ENCODE measurements at regions not wholly inside any gene's neighbourhood (a gene's known extent, or its start where the extent isn't known, plus 50 kb on each side); places are given as distances from the start of the nearest gene placed in this dataset.
"Not testable (repeated sequence)": the region's sequence is repeated elsewhere in the genome, so short reads cannot be mapped to it uniquely, and the experiment has no call there.

- DNase-seq (ENCODE audit: insufficient read length, low spot score): no peak
- FAIRE-seq: no peak
- TF ChIP-seq SPI1 (IDR thresholded peaks at IDR 0.05; ENCODE audit: low read depth, low read length): no peak
- no peak for TF ChIP-seq PAX5 (IDR thresholded peaks at IDR 0.05; ENCODE audit: insufficient read depth, low read length, severe bottlenecking)
- TF ChIP-seq POLR2A (IDR thresholded peaks at IDR 0.05; ENCODE audit: low read depth, low read length): no peak
- no peak for TF ChIP-seq TAF1 (IDR thresholded peaks at IDR 0.05; ENCODE audit: low read depth, low read length)
- no peak for TF ChIP-seq POU2F2 (IDR thresholded peaks at IDR 0.05; ENCODE audit: low read depth, low read length)
- no peak for TF ChIP-seq POLR2AphosphoS5 (IDR thresholded peaks at IDR 0.05; ENCODE audit: low read depth, low read length)
These were observed 151.7 kb upstream of the IGFBP3 start for GRCh38 chr7:46072722-46073121.

- TF ChIP-seq TAF1 (IDR thresholded peaks at IDR 0.05; ENCODE audit: low read depth, low read length) (no peak), POLR2A (IDR thresholded peaks at IDR 0.05; ENCODE audit: low read depth, low read length) (no peak), POU2F2 (IDR thresholded peaks at IDR 0.05; ENCODE audit: low read depth, low read length) (no peak), PAX5 (IDR thresholded peaks at IDR 0.05; ENCODE audit: insufficient read depth, low read length, severe bottlenecking) (no peak), SPI1 (IDR thresholded peaks at IDR 0.05; ENCODE audit: low read depth, low read length) (no peak), POLR2AphosphoS5 (IDR thresholded peaks at IDR 0.05; ENCODE audit: low read depth, low read length) (no peak)
- no peak for FAIRE-seq
- no peak for DNase-seq (ENCODE audit: insufficient read length, low spot score)
These were observed 150.5 kb upstream of the IGFBP3 start for GRCh38 chr7:46071601-46072000.

- DNase-seq (ENCODE audit: insufficient read length, low spot score) (no peak), FAIRE-seq (no peak)
- TF ChIP-seq POLR2A (IDR thresholded peaks at IDR 0.05; ENCODE audit: low read depth, low read length) (no peak), POU2F2 (IDR thresholded peaks at IDR 0.05; ENCODE audit: low read depth, low read length) (no peak), TAF1 (IDR thresholded peaks at IDR 0.05; ENCODE audit: low read depth, low read length) (no peak)
These were observed 150.0 kb upstream of the IGFBP3 start for GRCh38 chr7:46071076-46071475.

DNA sequence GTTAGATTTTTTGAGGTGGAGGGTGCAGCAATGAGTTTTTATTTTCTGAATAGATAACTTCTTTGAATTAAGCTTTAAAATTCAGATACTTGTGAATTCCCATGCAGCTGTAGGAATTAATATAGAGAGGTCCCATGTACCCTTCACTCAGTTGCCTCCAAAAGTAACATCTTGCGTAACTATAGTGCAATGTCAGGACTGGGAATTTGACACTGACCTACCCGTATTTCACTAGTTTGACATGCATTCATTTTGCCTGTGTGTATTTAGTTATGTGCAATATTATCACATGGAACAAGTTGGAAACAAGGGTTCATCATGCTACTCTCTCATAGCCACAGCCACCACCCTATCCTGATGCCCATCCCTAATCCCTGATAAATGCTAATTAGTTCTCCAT, 147.1 kb upstream of the IGFBP3 start:
- TF ChIP-seq POU2F2 (IDR thresholded peaks at IDR 0.05; ENCODE audit: low read depth, low read length) (no peak), POLR2A (IDR thresholded peaks at IDR 0.05; ENCODE audit: low read depth, low read length) (no peak), SPI1 (IDR thresholded peaks at IDR 0.05; ENCODE audit: low read depth, low read length) (no peak), TAF1 (IDR thresholded peaks at IDR 0.05; ENCODE audit: low read depth, low read length) (no peak), PAX5 (IDR thresholded peaks at IDR 0.05; ENCODE audit: insufficient read depth, low read length, severe bottlenecking) (no peak), POLR2AphosphoS5 (IDR thresholded peaks at IDR 0.05; ENCODE audit: low read depth, low read length) (no peak)
- no peak for DNase-seq (ENCODE audit: insufficient read length, low spot score)
- no peak for FAIRE-seq

DNA sequence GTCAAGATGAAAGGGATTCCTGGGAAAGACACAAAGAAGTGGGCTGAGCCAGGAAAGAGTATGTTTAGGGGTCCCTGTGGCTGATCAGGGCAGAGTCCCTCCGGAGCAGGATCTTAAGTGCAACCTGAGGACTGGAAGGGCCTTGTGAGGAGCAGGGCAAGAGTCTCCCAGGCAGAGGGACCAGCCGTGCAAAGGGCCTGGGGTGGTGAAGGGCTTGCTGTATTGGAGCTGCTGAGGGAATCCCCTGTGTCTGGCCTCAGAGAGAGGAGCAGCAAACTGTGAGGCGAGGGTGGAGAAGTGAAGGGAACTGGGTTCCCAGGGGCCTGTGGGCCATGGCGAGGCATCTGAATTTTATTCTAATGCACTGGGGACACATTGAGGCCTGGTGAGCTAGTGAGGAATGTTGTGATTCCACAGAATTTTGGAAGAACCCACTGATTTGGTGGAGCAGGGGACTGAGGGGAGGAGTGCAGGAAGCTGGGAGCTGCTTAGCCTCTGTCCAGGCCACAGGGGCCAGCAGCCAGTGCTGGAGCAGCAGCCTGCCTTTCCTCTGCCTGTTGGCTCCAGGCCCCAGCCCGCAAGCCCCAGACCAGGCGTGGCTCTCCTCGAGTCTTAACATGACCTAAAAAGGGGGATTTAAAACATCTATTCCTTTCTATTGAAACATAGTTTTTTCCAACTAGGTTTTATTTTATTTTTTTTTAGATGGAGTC, 138.4 kb upstream of the IGFBP3 start:
- DNase-seq (ENCODE audit: insufficient read length, low spot score): no peak
- FAIRE-seq: no peak
- no peak for TF ChIP-seq POLR2AphosphoS5 (IDR thresholded peaks at IDR 0.05; ENCODE audit: low read depth, low read length)
- TF ChIP-seq SPI1 (IDR thresholded peaks at IDR 0.05; ENCODE audit: low read depth, low read length): no peak
- TF ChIP-seq PAX5 (IDR thresholded peaks at IDR 0.05; ENCODE audit: insufficient read depth, low read length, severe bottlenecking): no peak
- TF ChIP-seq POLR2A (IDR thresholded peaks at IDR 0.05; ENCODE audit: low read depth, low read length): no peak

DNA sequence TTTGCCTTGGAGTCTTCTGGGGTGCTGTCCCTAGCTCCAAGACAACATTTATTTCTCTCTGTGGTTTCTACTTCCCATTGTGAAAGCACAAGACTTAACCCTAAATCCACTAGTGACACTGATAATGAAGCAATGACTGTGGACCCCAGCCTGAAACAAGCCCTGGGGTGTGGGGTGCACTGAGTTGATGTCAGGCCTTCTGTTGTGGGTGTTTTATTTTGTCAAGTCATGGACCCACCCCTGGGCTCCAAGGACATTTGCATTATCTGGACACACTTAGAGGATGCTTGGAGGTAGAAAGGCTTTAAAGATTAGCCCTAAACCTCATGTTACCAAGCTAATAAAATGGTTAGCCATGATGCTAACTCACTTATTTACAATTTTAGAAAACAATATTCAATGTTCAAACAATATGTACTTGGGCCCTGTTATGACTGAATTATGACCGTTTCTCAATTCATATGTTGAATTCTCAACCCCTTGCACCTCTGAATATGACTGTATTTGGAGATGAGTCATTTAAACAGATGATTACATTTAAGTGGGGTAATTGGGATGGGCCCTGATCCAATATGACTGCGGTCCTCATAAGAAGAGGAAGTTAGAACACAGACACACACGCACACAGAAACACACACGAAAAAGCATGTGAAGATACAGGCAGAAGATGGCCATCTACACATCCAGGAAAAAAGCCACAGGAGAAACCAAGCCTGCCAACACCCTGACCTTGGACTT, 137.2 kb upstream of the IGFBP3 start:
- TF ChIP-seq PAX5 (IDR thresholded peaks at IDR 0.05; ENCODE audit: insufficient read depth, low read length, severe bottlenecking) (no peak), TAF1 (IDR thresholded peaks at IDR 0.05; ENCODE audit: low read depth, low read length) (no peak), POU2F2 (IDR thresholded peaks at IDR 0.05; ENCODE audit: low read depth, low read length) (no peak)
- FAIRE-seq: no peak

DNA sequence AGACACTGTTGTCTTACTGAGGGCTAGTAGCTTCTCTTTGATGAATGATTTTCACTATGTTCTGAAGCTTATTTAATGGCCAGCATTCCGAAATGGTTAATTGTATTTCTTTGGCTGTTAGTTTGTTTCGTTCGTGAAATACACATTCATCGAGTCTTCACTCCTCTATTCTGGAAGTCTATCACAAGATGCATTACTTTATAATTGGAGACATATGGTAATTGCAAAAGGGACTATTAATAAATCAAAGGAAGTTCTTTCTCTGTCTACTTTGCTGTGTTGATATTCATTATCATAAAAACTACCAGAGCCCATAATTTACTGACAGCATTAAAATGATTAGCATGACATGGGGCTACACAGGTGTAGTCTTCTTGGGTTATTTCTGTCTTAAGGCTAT, 133.8 kb upstream of the IGFBP3 start:
- no peak for TF ChIP-seq POU2F2 (IDR thresholded peaks at IDR 0.05; ENCODE audit: low read depth, low read length)
- no peak for TF ChIP-seq PAX5 (IDR thresholded peaks at IDR 0.05; ENCODE audit: insufficient read depth, low read length, severe bottlenecking)
- no peak for TF ChIP-seq POLR2AphosphoS5 (IDR thresholded peaks at IDR 0.05; ENCODE audit: low read depth, low read length)
- no peak for TF ChIP-seq SPI1 (IDR thresholded peaks at IDR 0.05; ENCODE audit: low read depth, low read length)
- TF ChIP-seq POLR2A (IDR thresholded peaks at IDR 0.05; ENCODE audit: low read depth, low read length): no peak
- TF ChIP-seq TAF1 (IDR thresholded peaks at IDR 0.05; ENCODE audit: low read depth, low read length): no peak
- DNase-seq (ENCODE audit: insufficient read length, low spot score) (no peak), FAIRE-seq (no peak)

More for the DNA sequence above, 137.2 kb upstream of the IGFBP3 start:
- no peak for DNase-seq (ENCODE audit: insufficient read length, low spot score)

DNA sequence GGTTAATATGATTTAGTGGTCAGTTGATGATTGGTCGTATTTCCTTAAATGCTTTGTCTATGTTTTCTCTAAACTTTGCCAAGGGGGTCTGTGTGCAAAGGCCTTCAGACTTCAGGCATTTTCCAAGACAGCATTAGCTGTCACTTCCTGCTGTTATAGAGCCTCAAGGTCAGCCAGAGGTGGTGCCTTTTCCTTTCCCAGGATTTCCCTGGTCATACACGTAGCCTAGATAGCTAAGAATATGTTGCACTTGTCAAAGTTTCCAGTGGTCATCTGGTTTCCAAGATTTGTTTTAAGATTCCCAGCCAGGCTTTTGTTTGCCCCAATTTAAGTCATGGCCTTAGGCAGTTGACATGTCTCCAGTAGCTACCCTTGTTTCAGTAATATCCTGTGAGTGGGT, 133.2 kb upstream of the IGFBP3 start:
- TF ChIP-seq POLR2AphosphoS5 (IDR thresholded peaks at IDR 0.05; ENCODE audit: low read depth, low read length): no peak
- TF ChIP-seq POU2F2 (IDR thresholded peaks at IDR 0.05; ENCODE audit: low read depth, low read length): no peak
- no peak for TF ChIP-seq TAF1 (IDR thresholded peaks at IDR 0.05; ENCODE audit: low read depth, low read length)
- no peak for TF ChIP-seq POLR2A (IDR thresholded peaks at IDR 0.05; ENCODE audit: low read depth, low read length)
- FAIRE-seq (no peak), DNase-seq (ENCODE audit: insufficient read length, low spot score) (no peak)

GRCh38 chr7:46047581-46047980, 126.5 kb upstream of the IGFBP3 start:
- TF ChIP-seq POLR2A (IDR thresholded peaks at IDR 0.05; ENCODE audit: low read depth, low read length) (no peak), POLR2AphosphoS5 (IDR thresholded peaks at IDR 0.05; ENCODE audit: low read depth, low read length) (no peak), SPI1 (IDR thresholded peaks at IDR 0.05; ENCODE audit: low read depth, low read length) (no peak), PAX5 (IDR thresholded peaks at IDR 0.05; ENCODE audit: insufficient read depth, low read length, severe bottlenecking) (no peak), TAF1 (IDR thresholded peaks at IDR 0.05; ENCODE audit: low read depth, low read length) (no peak), POU2F2 (IDR thresholded peaks at IDR 0.05; ENCODE audit: low read depth, low read length) (no peak)

DNA sequence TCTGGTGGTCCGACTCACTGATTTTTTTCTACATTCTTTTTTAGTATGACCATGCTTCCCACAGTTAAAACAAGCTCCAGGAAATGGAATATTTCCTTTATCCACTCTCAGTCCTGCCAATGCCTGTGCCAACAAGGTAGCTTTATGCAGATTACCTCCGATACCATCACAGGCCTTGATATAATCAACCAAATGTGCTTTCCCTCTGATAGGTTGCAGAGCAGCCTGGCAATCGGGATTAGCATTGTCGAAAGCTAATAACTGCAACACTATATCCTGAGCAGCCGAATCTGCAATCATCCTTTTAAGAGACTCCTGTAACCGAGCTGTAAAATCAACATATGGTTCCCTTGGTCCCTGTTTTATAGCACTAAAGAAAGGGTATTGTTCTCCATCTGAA, 122.3 kb upstream of the IGFBP3 start:
- DNase-seq (ENCODE audit: insufficient read length, low spot score); FAIRE-seq: not testable (repeated sequence)

More at GRCh38 chr7:46047581-46047980, 126.5 kb upstream of the IGFBP3 start:
- DNase-seq (ENCODE audit: insufficient read length, low spot score) (no peak), FAIRE-seq (no peak)

- not testable (repeated sequence) for FAIRE-seq; DNase-seq (ENCODE audit: insufficient read length, low spot score)
These were observed 118.7 kb upstream of the IGFBP3 start for GRCh38 chr7:46039813-46040212.
